OCI-LY7 (cell line): ENCODE measurements at regions not wholly inside any gene's neighbourhood (a gene's known extent, or its start where the extent isn't known, plus 50 kb on each side); places are given as distances from the start of the nearest gene placed in this dataset.

Experiments used
- CTCF ChIP-seq: fragments of 200-600 bp; sonication (generic); conservative IDR thresholded peaks from 2 replicates; pipeline ENCODE4 v1.5.1; 2014; ENCODE audit warnings: mild to moderate bottlenecking, antibody characterized with exemption, low read length, moderate library complexity, mixed read lengths
- EZH2phosphoT487 ChIP-seq: fragments of 200-600 bp; sonication (generic); IDR thresholded peaks from 2 replicates; pipeline ENCODE4 v1.6.1; 2018; ENCODE audit warnings: low read depth, borderline replicate concordance, mild to moderate bottlenecking, mixed run types, antibody characterized with exemption, low read length, moderate library complexity, mixed read lengths

GRCh38 chr5:145471831-145472612 lies 363.1 kb downstream of the PRELID2 start:
- TF ChIP-seq CTCF (no peak), EZH2phosphoT487 (no peak)
